ENCODE measurements at regions not wholly inside any gene's neighbourhood (a gene's known extent, or its start where the extent isn't known, plus 50 kb on each side); places are given as distances from the start of the nearest gene placed in this dataset.
"Not testable (repeated sequence)": the region's sequence is repeated elsewhere in the genome, so short reads cannot be mapped to it uniquely, and the experiment has no call there.

GRCh38 chr5:176018598-176018997, 50.5 kb upstream of the THOC3 start:
- H3K27me3 ChIP-seq (ENCODE audit: control insufficient read depth, insufficient read depth, low read length); H3K4me1 ChIP-seq (ENCODE audit: control insufficient read depth, insufficient read depth, low read length); H3K4me1 Mint-ChIP-seq; H3K36me3 Mint-ChIP-seq; H3K27ac ChIP-seq (ENCODE audit: low read length); H3K9me3 ChIP-seq (ENCODE audit: control insufficient read depth, insufficient read depth, low read length); H3K9me3 Mint-ChIP-seq; H3K27ac Mint-ChIP-seq; H3K36me3 ChIP-seq (ENCODE audit: control insufficient read depth, insufficient read depth, low read length); ATAC-seq; DNase-seq; H3K27me3 Mint-ChIP-seq (ENCODE audit: low read depth in 2 of 2); H3K4me3 ChIP-seq (ENCODE audit: low read length); intact Hi-C loops (cut with micrococcal nuclease); H3K4me3 Mint-ChIP-seq: not testable (repeated sequence)
- no CpG with 5 or more reads among the region's 2 CpGs for WGBS (ENCODE audit: insufficient coverage)

- H3K9me3 Mint-ChIP-seq; H3K4me1 Mint-ChIP-seq; H3K36me3 ChIP-seq (ENCODE audit: control insufficient read depth, insufficient read depth, low read length); H3K4me3 Mint-ChIP-seq; H3K4me1 ChIP-seq (ENCODE audit: control insufficient read depth, insufficient read depth, low read length); ATAC-seq; DNase-seq; H3K27ac ChIP-seq (ENCODE audit: low read length); H3K36me3 Mint-ChIP-seq; H3K27ac Mint-ChIP-seq; H3K27me3 Mint-ChIP-seq (ENCODE audit: low read depth in 2 of 2); intact Hi-C loops (cut with micrococcal nuclease); H3K27me3 ChIP-seq (ENCODE audit: control insufficient read depth, insufficient read depth, low read length); H3K9me3 ChIP-seq (ENCODE audit: control insufficient read depth, insufficient read depth, low read length); H3K4me3 ChIP-seq (ENCODE audit: low read length): not testable (repeated sequence)
- WGBS (ENCODE audit: insufficient coverage): no CpG with 5 or more reads among the region's 4 CpGs
Observed at GRCh38 chr5:176020852-176021251, 52.7 kb upstream of the THOC3 start.

- H3K27ac ChIP-seq (ENCODE audit: low read length); ATAC-seq; H3K4me3 ChIP-seq (ENCODE audit: low read length); H3K27me3 Mint-ChIP-seq (ENCODE audit: low read depth in 2 of 2); H3K4me1 ChIP-seq (ENCODE audit: control insufficient read depth, insufficient read depth, low read length); H3K36me3 Mint-ChIP-seq; H3K27me3 ChIP-seq (ENCODE audit: control insufficient read depth, insufficient read depth, low read length); H3K9me3 Mint-ChIP-seq; H3K4me1 Mint-ChIP-seq; H3K9me3 ChIP-seq (ENCODE audit: control insufficient read depth, insufficient read depth, low read length); intact Hi-C loops (cut with micrococcal nuclease); DNase-seq; H3K27ac Mint-ChIP-seq; H3K36me3 ChIP-seq (ENCODE audit: control insufficient read depth, insufficient read depth, low read length); H3K4me3 Mint-ChIP-seq: not testable (repeated sequence)
- no CpG with 5 or more reads among the region's 5 CpGs for WGBS (ENCODE audit: insufficient coverage)
Observed at GRCh38 chr5:176023535-176023934, 55.4 kb upstream of the THOC3 start.

- 100% methylated on average over 3 of the region's 7 CpGs for WGBS (ENCODE audit: insufficient coverage)
Observed at GRCh38 chr5:176029445-176029844, 61.3 kb upstream of the THOC3 start.

GRCh38 chr5:176030361-176031117, 62.4 kb upstream of the THOC3 start:
- intact Hi-C loops (cut with micrococcal nuclease); H3K27me3 ChIP-seq (ENCODE audit: control insufficient read depth, insufficient read depth, low read length); H3K9me3 ChIP-seq (ENCODE audit: control insufficient read depth, insufficient read depth, low read length); H3K27ac Mint-ChIP-seq; H3K4me3 ChIP-seq (ENCODE audit: low read length); H3K4me3 Mint-ChIP-seq; H3K27ac ChIP-seq (ENCODE audit: low read length); H3K4me1 ChIP-seq (ENCODE audit: control insufficient read depth, insufficient read depth, low read length); H3K9me3 Mint-ChIP-seq; H3K36me3 ChIP-seq (ENCODE audit: control insufficient read depth, insufficient read depth, low read length); H3K27me3 Mint-ChIP-seq (ENCODE audit: low read depth in 2 of 2); H3K36me3 Mint-ChIP-seq; H3K4me1 Mint-ChIP-seq: not testable (repeated sequence)
- peak in 2 of 3 donors; percentile 40 to 74 for ATAC-seq
- no CpG with 5 or more reads among the region's 6 CpGs for WGBS (ENCODE audit: insufficient coverage)
- DNase-seq: peak in 1 of 2 donors; percentile 18

More at GRCh38 chr5:176029445-176029844, 61.3 kb upstream of the THOC3 start:
- H3K9me3 ChIP-seq (ENCODE audit: control insufficient read depth, insufficient read depth, low read length); intact Hi-C loops (cut with micrococcal nuclease); H3K27me3 ChIP-seq (ENCODE audit: control insufficient read depth, insufficient read depth, low read length); H3K4me1 ChIP-seq (ENCODE audit: control insufficient read depth, insufficient read depth, low read length); H3K4me1 Mint-ChIP-seq; H3K4me3 ChIP-seq (ENCODE audit: low read length); H3K36me3 Mint-ChIP-seq; H3K4me3 Mint-ChIP-seq; H3K27me3 Mint-ChIP-seq (ENCODE audit: low read depth in 2 of 2); H3K27ac Mint-ChIP-seq; H3K27ac ChIP-seq (ENCODE audit: low read length); H3K9me3 Mint-ChIP-seq; H3K36me3 ChIP-seq (ENCODE audit: control insufficient read depth, insufficient read depth, low read length): not testable (repeated sequence)
- peak in 1 of 3 donors; percentile 29 for ATAC-seq
- peak in 1 of 2 donors; percentile 6 for DNase-seq

- H3K4me1 Mint-ChIP-seq; H3K4me3 ChIP-seq (ENCODE audit: low read length); H3K4me3 Mint-ChIP-seq; H3K36me3 ChIP-seq (ENCODE audit: control insufficient read depth, insufficient read depth, low read length); H3K27ac ChIP-seq (ENCODE audit: low read length); H3K9me3 Mint-ChIP-seq; H3K36me3 Mint-ChIP-seq; H3K27ac Mint-ChIP-seq; H3K9me3 ChIP-seq (ENCODE audit: control insufficient read depth, insufficient read depth, low read length); intact Hi-C loops (cut with micrococcal nuclease); H3K4me1 ChIP-seq (ENCODE audit: control insufficient read depth, insufficient read depth, low read length); H3K27me3 Mint-ChIP-seq (ENCODE audit: low read depth in 2 of 2); H3K27me3 ChIP-seq (ENCODE audit: control insufficient read depth, insufficient read depth, low read length); DNase-seq: not testable (repeated sequence)
- no CpG with 5 or more reads among the region's 3 CpGs for WGBS (ENCODE audit: insufficient coverage)
- ATAC-seq: peak in 1 of 3 donors; percentile 51
Observed at GRCh38 chr5:176031118-176031510, 63.0 kb upstream of the THOC3 start.

GRCh38 chr5:176033186-176033585, 65.1 kb upstream of the THOC3 start:
- H3K27me3 Mint-ChIP-seq (ENCODE audit: low read depth in 2 of 2); H3K9me3 Mint-ChIP-seq; H3K4me1 Mint-ChIP-seq; H3K27me3 ChIP-seq (ENCODE audit: control insufficient read depth, insufficient read depth, low read length); H3K4me3 Mint-ChIP-seq; H3K36me3 Mint-ChIP-seq; ATAC-seq; intact Hi-C loops (cut with micrococcal nuclease); H3K9me3 ChIP-seq (ENCODE audit: control insufficient read depth, insufficient read depth, low read length); H3K36me3 ChIP-seq (ENCODE audit: control insufficient read depth, insufficient read depth, low read length); H3K4me3 ChIP-seq (ENCODE audit: low read length); H3K27ac ChIP-seq (ENCODE audit: low read length); H3K27ac Mint-ChIP-seq; H3K4me1 ChIP-seq (ENCODE audit: control insufficient read depth, insufficient read depth, low read length): not testable (repeated sequence)
- DNase-seq: peak in 1 of 2 donors; percentile 13
- WGBS (ENCODE audit: insufficient coverage): no CpG with 5 or more reads among the region's 3 CpGs

GRCh38 chr5:176034407-176035200, 66.5 kb upstream of the THOC3 start:
- H3K9me3 ChIP-seq (ENCODE audit: control insufficient read depth, insufficient read depth, low read length); intact Hi-C loops (cut with micrococcal nuclease); H3K27me3 Mint-ChIP-seq (ENCODE audit: low read depth in 2 of 2); H3K9me3 Mint-ChIP-seq; H3K27ac Mint-ChIP-seq; H3K27me3 ChIP-seq (ENCODE audit: control insufficient read depth, insufficient read depth, low read length); H3K27ac ChIP-seq (ENCODE audit: low read length); H3K4me3 ChIP-seq (ENCODE audit: low read length); DNase-seq; ATAC-seq; H3K4me3 Mint-ChIP-seq; H3K4me1 Mint-ChIP-seq; H3K36me3 ChIP-seq (ENCODE audit: control insufficient read depth, insufficient read depth, low read length); H3K36me3 Mint-ChIP-seq; H3K4me1 ChIP-seq (ENCODE audit: control insufficient read depth, insufficient read depth, low read length): not testable (repeated sequence)
- WGBS (ENCODE audit: insufficient coverage): 94% methylated on average over 4 of the region's 15 CpGs

All from natural killer cell (primary cell).